Stimulated activated CD4-positive, alpha-beta T cell treated with anti-CD3 and anti-CD28 coated beads, Interleukin-4, amount 100 ng/mL, for 24 hours (primary cell): ENCODE measurements at regions not wholly inside any gene's neighbourhood (a gene's known extent, or its start where the extent isn't known, plus 50 kb on each side); places are given as distances from the start of the nearest gene placed in this dataset.

Experiments
- DNase-seq: peaks from one replicate; pipeline ENCODE4 v3.0.0-alpha.2; 2020

- DNase-seq, result no peak
Observed at GRCh38 chr16:72261127-72261526, 89.2 kb upstream of the PMFBP1 start.

GRCh38 chr16:72256398-72257066 lies 84.6 kb upstream of the PMFBP1 start:
- DNase-seq, result no peak

- DNase-seq, result no peak
Observed at GRCh38 chr16:72255786-72256185, 83.8 kb upstream of the PMFBP1 start.

GRCh38 chr16:72247821-72248253 lies 75.9 kb upstream of the PMFBP1 start:
- DNase-seq, result no peak

GRCh38 chr16:72246423-72246822 lies 74.5 kb upstream of the PMFBP1 start:
- no peak for DNase-seq

- DNase-seq, result no peak
Observed at GRCh38 chr16:72244853-72245252, 72.9 kb upstream of the PMFBP1 start.

GRCh38 chr16:72243621-72244020 lies 71.7 kb upstream of the PMFBP1 start:
- DNase-seq, result no peak

- DNase-seq, result no peak
Observed at GRCh38 chr16:72242757-72243156, 70.8 kb upstream of the PMFBP1 start.

GRCh38 chr16:72241930-72242329 lies 70.0 kb upstream of the PMFBP1 start:
- DNase-seq, result no peak

- DNase-seq, result no peak
Observed at GRCh38 chr16:72241008-72241407, 69.1 kb upstream of the PMFBP1 start.

- no peak for DNase-seq
Observed at GRCh38 chr16:72240466-72240865, 68.5 kb upstream of the PMFBP1 start.

- no peak for DNase-seq
Observed at GRCh38 chr16:72236866-72237265, 64.9 kb upstream of the PMFBP1 start.

GRCh38 chr16:72234387-72234786 lies 62.4 kb upstream of the PMFBP1 start:
- DNase-seq, result no peak

GRCh38 chr16:72228014-72228413 lies 56.1 kb upstream of the PMFBP1 start:
- DNase-seq, result no peak

- no peak for DNase-seq
Observed at GRCh38 chr16:72226136-72226535, 54.2 kb upstream of the PMFBP1 start.

- DNase-seq, result no peak
Observed at GRCh38 chr16:72224260-72224768, 52.4 kb upstream of the PMFBP1 start.

GRCh38 chr16:72222503-72222902 lies 50.5 kb upstream of the PMFBP1 start:
- no peak for DNase-seq
